Brain pericyte (primary cell): ENCODE measurements at regions not wholly inside any gene's neighbourhood (a gene's known extent, or its start where the extent isn't known, plus 50 kb on each side); places are given as distances from the start of the nearest gene placed in this dataset.

ENCODE experiments used
- DNase-seq: peaks from one replicate; pipeline ENCODE4 v3.0.0-alpha.2; 2012; ENCODE audit warnings: low read depth, low spot score

GRCh38 chr13:30126903-30127428, 180.4 kb downstream of the KATNAL1 start:
- DNase-seq = no peak

DNA sequence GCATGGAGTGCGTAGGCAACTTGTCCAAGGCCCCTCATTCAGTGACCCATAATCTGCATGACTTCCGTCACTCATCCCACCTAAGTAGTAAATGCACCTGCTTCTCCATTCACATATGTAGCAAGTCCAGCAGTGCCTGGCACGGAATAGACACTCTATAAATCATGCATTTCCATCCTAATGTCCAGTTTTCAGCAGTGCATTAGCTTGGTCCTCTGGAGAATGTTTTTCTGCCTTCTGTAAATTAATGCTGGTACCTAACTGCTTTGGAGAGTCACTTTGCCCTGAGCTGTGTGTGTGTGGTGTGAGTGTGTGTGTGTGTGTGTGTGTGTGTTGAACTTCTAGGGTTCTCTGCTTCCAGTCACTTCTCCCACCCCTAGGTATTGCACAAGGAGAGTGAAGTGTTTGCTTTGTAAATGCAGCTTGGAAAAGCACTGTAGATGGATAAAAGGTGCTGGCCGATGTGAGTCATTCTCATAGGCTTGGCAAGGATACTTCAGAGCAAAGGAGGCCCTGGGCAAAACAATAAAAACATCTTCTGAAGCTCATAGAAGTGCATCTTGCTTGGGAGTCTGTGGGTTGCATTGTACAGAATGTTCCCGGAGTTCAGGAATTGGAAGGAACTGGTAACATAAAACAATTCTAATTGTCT, 181.8 kb downstream of the KATNAL1 start:
- DNase-seq = peak; percentile 61

DNA sequence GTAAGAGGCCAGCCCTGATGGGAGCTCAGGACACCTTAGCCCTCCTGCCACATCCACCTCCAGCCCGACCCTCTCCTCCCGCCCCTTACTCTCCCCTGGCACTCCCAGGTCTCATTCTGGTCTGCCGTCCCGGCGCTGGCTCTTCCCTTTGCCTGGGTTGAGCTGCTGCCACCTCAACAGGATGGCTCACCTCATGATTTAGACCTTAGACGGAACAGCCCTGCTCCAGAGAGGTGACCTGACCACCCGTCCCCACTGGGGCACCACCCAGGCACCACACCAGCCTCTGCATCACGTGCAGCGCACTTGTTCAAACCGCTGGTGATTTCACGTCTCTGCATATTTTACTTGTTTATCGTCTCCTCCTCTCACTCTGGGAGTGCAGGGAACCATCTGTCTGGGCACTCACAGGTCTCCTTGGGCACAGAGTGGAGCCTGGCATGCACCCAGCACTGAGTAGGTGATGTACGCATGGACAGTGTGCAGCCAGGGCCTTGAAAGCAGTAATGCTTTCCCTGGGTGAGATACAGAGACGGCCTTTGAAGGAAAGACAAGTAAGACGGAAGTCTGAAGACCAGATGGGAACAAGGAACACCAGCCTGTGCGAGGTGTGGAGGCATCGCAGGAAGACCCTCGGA, 183.1 kb downstream of the KATNAL1 start:
- DNase-seq = no peak

DNA sequence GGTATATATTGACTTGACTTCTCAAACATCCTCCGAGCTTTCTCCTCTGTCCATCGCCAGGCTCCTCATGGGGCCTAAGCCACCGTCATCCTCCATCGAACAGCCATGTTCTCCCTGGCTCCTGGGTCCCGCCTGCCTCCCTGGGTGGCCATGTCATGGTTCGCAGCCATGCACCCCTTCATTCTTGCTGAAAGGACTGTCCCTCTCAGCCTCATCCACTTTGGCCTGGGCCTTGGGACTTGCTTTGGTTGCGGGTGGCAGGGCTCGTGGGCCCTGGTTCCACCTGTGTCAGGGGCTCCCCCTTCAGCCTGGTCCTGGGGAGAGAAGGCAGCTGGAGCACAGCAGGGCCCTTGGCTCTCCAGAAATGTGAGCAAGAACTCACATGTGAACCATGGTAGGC, 183.8 kb downstream of the KATNAL1 start:
- DNase-seq = no peak

DNA sequence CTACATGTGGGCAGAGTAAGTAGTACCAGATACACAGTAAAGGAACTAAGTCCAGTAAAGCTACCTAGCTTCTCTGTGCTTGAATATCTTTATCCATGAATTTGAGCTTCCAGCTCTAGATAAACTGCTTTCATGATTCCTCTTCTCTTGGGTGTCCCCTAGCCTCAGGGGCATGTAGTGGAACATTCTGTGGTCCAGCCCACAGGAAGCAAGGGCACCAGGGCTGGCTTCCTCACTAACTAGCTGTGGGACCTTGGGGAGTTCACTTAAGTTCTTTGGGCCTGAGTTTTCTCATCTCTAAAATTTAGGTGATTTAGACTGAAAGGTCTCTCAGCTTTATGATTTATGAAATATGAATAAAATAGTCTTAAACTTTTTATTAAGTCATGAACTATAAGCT, 185.7 kb downstream of the KATNAL1 start:
- no peak for DNase-seq

GRCh38 chr13:30121244-30121643, 186.1 kb downstream of the KATNAL1 start:
- no peak for DNase-seq

DNA sequence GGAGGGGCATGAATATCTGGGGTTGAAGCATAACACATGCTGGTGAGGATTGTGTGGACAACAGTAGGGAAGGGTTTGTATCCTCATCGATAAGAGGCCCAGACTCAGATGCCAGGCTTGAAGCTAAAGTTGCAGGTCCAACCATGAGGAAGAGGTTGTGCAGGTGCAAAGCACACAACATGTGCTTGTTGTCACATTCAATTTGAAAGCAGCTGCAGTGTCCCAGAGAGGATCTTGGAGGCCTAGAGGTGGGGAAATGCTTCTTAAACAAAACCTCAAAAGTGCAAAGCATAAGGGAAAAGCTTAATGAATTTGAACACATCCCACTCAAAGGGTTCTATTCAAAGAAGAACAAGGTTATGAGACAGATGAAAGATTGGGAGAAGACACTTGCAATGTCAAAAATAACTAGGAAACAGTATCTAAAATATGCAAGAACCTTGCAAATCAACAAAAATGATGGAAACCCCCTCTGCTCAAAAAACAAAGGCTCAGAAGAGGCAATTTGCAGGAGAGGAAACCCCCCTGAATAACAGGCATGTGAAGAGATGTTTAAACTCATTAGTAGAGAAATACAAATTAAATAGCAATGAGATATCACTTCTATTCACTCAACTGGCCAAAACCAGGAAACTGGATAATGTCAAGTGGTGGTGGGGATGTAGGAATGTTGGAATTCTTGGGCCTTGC, 187.1 kb downstream of the KATNAL1 start:
- DNase-seq = no peak

- no peak for DNase-seq
These were observed 187.9 kb downstream of the KATNAL1 start for GRCh38 chr13:30119476-30119875.

DNA sequence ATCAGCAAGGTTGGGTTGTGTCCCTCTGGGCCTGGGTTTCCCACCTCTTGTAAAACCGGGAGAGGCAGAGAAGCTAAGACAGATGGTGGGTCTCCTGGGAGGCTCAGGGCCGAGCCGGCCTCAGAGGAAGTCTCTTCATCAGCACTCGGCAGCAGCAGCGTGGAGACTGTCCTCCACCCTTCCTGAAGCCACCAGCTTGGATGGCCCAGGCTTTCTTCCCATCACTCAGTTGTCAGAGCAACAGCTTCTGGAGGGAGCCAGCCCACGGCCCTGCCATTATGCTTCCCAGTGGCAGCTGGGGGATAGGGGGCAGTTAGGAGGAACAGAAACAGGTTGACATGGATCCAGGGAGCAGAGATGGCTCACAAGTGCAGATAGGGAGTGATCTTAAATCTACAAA, 191.0 kb downstream of the KATNAL1 start:
- no peak for DNase-seq

DNA sequence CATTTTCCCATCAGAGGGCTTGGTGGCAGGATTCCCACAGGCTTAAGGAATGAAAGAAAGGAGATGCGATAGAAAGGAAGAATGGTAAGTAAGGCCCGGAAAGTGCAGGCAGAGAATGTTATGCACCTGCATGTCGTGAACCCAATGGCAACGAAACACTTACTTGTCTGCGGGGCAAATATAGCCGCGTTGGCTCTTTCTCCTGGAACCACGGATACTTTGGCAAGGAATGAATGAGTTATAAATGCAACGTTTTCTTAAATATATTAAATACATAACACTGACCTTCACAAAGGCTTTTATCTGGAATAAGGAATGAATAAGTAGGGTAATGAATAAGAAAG, 192.1 kb downstream of the KATNAL1 start:
- DNase-seq = no peak

DNA sequence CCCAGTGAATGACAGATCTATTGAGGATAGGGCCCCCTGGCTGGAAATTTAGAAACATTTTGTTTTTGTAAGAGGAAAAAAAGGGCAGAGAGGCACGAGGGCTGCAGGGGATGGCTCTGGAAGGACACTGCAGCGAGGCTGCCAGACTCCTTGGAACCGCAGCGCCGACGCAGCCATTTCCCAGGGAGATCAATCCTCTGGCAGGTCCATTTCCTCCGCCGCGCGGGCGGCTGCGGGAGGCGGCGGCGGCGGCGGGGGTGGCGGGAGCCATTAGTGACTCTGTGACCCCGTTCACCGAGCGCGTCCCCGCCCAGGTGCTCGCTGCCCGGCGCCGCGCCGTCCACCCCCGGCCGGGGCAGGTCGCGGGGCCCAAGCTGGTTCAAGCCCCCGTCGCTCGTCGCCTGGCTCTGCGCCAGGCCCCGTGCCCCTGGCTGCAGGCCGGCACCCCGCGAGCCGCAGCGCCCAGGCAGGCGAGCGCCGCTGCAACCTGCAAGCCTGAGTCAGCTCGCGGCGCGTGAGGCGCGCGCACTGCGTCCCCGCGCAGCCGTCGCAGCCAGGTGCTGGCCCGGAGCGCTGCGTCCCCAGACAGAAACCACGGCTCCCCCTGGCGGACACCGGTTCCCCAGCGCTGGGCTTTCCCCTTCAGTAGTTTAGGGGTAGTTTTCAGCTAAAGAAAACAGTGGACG, 192.6 kb downstream of the KATNAL1 start:
- no peak for DNase-seq

DNA sequence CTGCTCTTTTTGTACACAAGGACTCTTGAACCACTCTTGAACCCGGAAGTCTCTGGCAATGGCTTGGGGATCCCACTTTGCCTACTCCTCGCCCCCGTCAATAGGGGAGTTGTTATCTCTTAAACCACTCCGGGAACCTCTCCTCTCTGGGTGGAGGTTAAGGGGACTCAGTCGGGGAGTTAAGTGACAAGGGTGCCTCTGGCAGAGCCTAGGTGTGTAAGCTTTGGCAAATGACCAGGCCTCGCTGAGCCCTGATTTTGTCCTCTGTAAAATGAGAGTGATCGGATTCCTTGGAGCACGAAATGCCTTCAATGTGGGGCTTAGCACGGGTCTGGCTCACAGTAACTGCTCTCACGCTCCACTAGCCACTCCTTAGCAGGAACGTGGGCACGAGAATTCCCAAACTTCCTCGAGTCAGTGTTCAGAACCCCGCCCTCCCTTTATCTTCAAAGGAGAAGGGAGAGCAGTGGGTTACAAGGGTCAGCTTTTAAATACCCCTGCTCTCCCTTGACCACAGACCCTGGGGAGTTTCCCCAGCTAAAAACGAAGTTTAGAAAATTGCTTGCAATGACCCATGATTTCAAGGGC, 193.3 kb downstream of the KATNAL1 start:
- DNase-seq = no peak

GRCh38 chr13:30113551-30113950, 193.8 kb downstream of the KATNAL1 start:
- DNase-seq = no peak

DNA sequence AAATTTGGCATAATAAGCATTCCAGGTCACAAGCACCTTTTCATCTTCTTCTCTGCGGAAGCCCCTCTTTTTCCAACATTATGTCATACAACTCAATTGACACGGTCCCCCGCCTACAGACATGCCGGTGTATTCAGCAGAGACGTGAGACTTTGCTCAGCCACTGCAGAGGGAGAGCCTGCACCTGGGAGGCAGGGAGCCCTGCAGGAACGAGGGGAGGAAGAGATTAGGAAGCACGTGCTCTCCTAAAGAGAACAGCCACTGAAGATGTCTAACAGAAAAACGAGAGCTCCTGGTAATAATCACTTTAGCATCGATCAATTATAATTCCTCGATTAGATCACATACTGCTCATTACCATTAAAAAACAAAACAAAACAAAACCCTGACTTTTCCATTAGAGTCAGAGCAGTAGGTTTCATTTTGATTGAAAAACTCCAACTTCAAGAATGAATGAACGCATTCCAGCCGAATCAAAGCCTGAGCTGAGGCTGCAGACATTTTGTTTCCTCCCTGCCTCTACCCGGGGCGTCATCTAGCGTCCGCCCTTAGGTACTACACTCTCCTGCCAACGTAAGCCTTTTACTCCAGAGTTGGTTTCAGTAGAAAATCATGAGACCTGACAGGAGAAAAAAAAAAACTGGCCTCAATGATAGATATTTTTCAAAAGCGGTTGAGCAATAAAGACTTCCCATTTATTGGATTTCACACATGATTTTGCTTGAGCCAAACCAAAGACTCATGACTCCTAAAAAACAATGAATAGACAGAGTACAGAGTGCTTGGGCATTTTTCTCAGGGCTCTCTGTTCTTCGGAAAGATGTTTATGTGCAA, 194.5 kb downstream of the KATNAL1 start:
- peak; percentile 54 for DNase-seq

DNA sequence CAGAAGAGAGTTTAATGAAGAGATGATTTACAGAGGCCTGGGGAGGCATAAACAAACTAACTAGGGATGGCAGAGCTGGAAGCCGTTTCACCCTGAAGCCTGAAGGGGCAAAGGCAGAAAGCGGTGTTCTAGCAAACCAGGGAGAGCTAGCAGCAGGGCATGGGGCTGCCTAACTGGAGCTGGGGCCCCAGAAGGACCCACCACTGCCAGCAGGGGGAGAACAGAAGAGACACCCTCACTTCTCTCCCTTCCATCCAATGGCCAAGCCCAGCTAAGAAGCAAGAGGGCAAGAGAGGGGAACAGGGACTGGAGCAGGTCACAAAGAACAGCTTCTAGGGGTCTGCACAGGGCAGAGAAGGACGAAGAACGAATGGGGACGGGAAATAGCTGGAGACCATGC, 195.5 kb downstream of the KATNAL1 start:
- DNase-seq = no peak

- DNase-seq = no peak
These were observed 196.9 kb downstream of the KATNAL1 start for GRCh38 chr13:30110301-30111070.

GRCh38 chr13:30109471-30110135, 197.7 kb downstream of the KATNAL1 start:
- no peak for DNase-seq

- DNase-seq = no peak
These were observed 198.5 kb downstream of the KATNAL1 start for GRCh38 chr13:30108913-30109237.

DNA sequence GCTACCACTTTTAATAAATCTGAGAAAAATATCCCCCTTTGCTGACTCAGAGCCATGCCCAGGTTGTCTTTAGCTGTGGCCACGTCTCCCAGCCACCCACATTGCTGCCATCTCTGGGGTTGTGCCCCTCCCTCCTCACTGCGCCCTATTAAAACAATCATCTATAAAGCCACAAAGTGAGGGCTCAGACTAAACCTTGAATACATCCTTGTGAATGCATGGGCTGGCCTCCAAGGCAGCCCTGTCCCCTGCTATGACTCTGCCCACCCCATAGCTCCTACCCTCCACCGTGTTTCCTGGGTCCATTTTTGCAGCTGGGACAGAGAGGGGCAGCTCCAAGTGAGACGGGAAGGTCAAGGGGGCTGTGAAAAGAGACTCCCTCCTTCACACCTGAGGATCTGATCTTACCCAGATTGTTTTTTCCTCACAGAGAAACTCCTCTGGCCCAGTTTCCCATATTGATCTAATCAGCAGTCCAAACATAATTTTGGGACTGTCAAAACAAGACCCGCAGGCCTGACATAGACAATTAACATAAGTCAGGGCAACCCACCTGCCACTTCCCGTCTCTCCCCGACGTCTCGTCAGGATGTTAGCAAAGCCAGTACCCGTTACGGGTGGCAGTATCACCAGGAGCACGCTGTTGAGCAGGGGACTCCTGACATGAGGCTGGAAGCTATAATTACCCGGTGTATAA, 199.0 kb downstream of the KATNAL1 start:
- no peak for DNase-seq
